Loucy (cell line): ENCODE measurements at regions not wholly inside any gene's neighbourhood (a gene's known extent, or its start where the extent isn't known, plus 50 kb on each side); places are given as distances from the start of the nearest gene placed in this dataset.

Source experiments
- H2AFZ ChIP-seq: fragments of 200-600 bp; sonication (generic); 2 replicates; pipeline ENCODE4 v1.6.0; 2016; ENCODE audit warnings: antibody characterized with exemption, mild to moderate bottlenecking, low read length, moderate library complexity
- H3F3A ChIP-seq: fragments of 200-600 bp; 2 replicates; pipeline ENCODE4 v1.6.0; 2016; ENCODE audit warnings: antibody characterized with exemption, low read depth, mild to moderate bottlenecking
- H3K27me3 ChIP-seq: fragments of 200-600 bp; sonication (generic); 2 replicates; pipeline ENCODE4 v1.6.1; 2014; ENCODE audit warnings: low read length, mild to moderate bottlenecking; ENCODE audit not compliant: insufficient read depth, poor library complexity, severe bottlenecking
- H3K36me3 ChIP-seq: fragments of 200-600 bp; sonication (generic); 2 replicates; pipeline ENCODE4 v1.6.1; 2016; ENCODE audit warnings: low read length; ENCODE audit not compliant: insufficient read depth
- H3K4me1 ChIP-seq: fragments of 200-600 bp; sonication (generic); 2 replicates; pipeline ENCODE4 v1.5.1; 2014; ENCODE audit warnings: low read length, mild to moderate bottlenecking; ENCODE audit not compliant: insufficient read depth, poor library complexity, severe bottlenecking
- H3K4me2 ChIP-seq: fragments of 200-600 bp; sonication (generic); 2 replicates; pipeline ENCODE4 v1.6.0; 2014; ENCODE audit warnings: antibody characterized with exemption, low read length, low read depth, mild to moderate bottlenecking; ENCODE audit not compliant: poor library complexity, severe bottlenecking
- H3K4me3 ChIP-seq: fragments of 200-600 bp; sonication (generic); 2 replicates; pipeline ENCODE4 v1.5.1; 2014; ENCODE audit warnings: low read length, mild to moderate bottlenecking, mixed read lengths; ENCODE audit not compliant: poor library complexity, severe bottlenecking
- H3K79me2 ChIP-seq: fragments of 200-600 bp; sonication (generic); 2 replicates; pipeline ENCODE4 v1.6.1; 2014; ENCODE audit warnings: low read length; ENCODE audit not compliant: insufficient read depth
- H3K9ac ChIP-seq: fragments of 200-600 bp; sonication (generic); 2 replicates; pipeline ENCODE4 v1.6.0; 2014; ENCODE audit warnings: mild to moderate bottlenecking, low read depth, low read length, moderate library complexity; ENCODE audit not compliant: poor library complexity, severe bottlenecking
- H3K9me2 ChIP-seq: fragments of 200-600 bp; sonication (generic); replicated peaks from 2 replicates; pipeline ENCODE4 v1.6.1; 2016; ENCODE audit warnings: low read depth, low read length, mixed read lengths
- H3K9me3 ChIP-seq: fragments of 200-600 bp; sonication (generic); 2 replicates; pipeline ENCODE4 v1.6.1; 2014; ENCODE audit warnings: mild to moderate bottlenecking, antibody characterized with exemption, low read length, low read depth; ENCODE audit not compliant: insufficient read depth
- H4K20me1 ChIP-seq: fragments of 200-600 bp; sonication (generic); 2 replicates; pipeline ENCODE4 v1.6.0; 2014; ENCODE audit warnings: antibody characterized with exemption, low read length, mild to moderate bottlenecking; ENCODE audit not compliant: insufficient read depth, poor library complexity, severe bottlenecking
- CTCF ChIP-seq: fragments of 200-600 bp; sonication (generic); conservative IDR thresholded peaks from 2 replicates; pipeline ENCODE4 v1.5.1; 2014; ENCODE audit warnings: mild to moderate bottlenecking, antibody characterized with exemption, low read length
- EZH2phosphoT487 ChIP-seq: fragments of 200-600 bp; IDR thresholded peaks from 2 replicates; pipeline ENCODE4 v1.6.1; 2018; ENCODE audit warnings: antibody characterized with exemption, mild to moderate bottlenecking, moderate library complexity, borderline replicate concordance

DNA sequence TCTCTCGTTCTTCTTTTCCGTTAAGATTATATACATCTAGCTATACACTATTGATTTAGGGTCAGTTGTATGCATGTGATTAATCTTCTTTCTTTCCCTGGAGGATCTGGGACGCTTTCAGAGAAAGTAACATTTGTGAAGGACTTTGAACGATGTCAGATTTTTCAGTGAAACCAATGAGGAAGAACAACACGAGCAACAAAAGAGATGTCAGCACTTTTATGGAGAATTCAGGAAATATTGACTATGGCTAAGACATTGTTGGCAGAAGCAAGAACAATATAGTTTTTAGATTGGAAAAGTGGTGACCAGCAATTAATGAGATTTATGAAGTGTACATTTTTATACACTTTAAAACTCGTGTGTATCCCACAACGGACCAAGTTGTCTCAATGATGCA lies 355.5 kb downstream of the TGFB2 start:
- no peaks in the 10 kb centered on the region for H4K20me1 ChIP-seq
- H3K79me2 ChIP-seq, result no peaks in the 10 kb centered on the region
- TF ChIP-seq CTCF (no peak), EZH2phosphoT487 (no peak)
- no peak overlapping the region for H3K4me3 ChIP-seq
- no peaks in the 10 kb centered on the region for H3F3A ChIP-seq
- H3K9ac ChIP-seq, result no peak overlapping the region
- H3K36me3 ChIP-seq, result no peaks in the 10 kb centered on the region
- no peaks in the 10 kb centered on the region for H3K4me1 ChIP-seq
- H3K4me2 ChIP-seq, result no peak overlapping the region
- no peaks in the 10 kb centered on the region for H3K27me3 ChIP-seq
- H3K9me3 ChIP-seq, result no peaks in the 10 kb centered on the region
- H2AFZ ChIP-seq, result no peak overlapping the region
- no peaks in the 10 kb centered on the region for H3K9me2 ChIP-seq

DNA sequence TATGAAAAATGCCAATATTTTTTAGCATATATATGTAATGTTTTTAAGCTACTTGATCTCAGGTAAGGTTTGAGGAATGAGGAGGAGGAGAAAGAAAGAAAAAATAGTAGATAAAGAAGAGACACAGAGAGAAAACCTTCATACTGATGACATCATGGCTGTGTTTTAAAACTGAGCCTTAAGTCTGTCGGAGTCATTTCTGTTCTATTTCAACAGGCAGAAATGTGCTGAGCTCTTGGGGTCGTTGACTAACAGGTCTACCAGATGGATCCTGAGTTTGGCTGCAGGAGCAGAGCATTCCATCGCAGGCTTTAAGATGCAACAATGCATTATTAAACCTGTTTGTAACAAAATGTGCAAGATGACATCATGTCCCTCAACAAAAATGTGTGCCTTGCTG lies 356.0 kb downstream of the TGFB2 start:
- no peaks in the 10 kb centered on the region for H3K79me2 ChIP-seq
- H3K4me1 ChIP-seq, result no peaks in the 10 kb centered on the region
- no peaks in the 10 kb centered on the region for H3F3A ChIP-seq
- H3K9me3 ChIP-seq, result no peaks in the 10 kb centered on the region
- no peaks in the 10 kb centered on the region for H3K36me3 ChIP-seq
- no peaks in the 10 kb centered on the region for H3K27me3 ChIP-seq
- no peak for TF ChIP-seq CTCF
- TF ChIP-seq EZH2phosphoT487, result no peak
- H3K4me2 ChIP-seq, result no peak overlapping the region
- no peak overlapping the region for H3K4me3 ChIP-seq
- no peaks in the 10 kb centered on the region for H4K20me1 ChIP-seq
- no peaks in the 10 kb centered on the region for H3K9me2 ChIP-seq
- H2AFZ ChIP-seq, result no peak overlapping the region
- H3K9ac ChIP-seq, result no peak overlapping the region

- Histone ChIP-seq H3K9me2 (no peaks in the 10 kb centered on the region), H3K9me3 (no peaks in the 10 kb centered on the region), H3K9ac (no peak overlapping the region), H3K4me1 (no peaks in the 10 kb centered on the region), H3K4me3 (no peak overlapping the region), H3K27me3 (no peaks in the 10 kb centered on the region), H3K36me3 (no peaks in the 10 kb centered on the region), H4K20me1 (no peaks in the 10 kb centered on the region), H3K79me2 (no peaks in the 10 kb centered on the region), H2AFZ (no peak overlapping the region), H3F3A (no peaks in the 10 kb centered on the region), H3K4me2 (no peak overlapping the region)
- TF ChIP-seq EZH2phosphoT487 (no peak), CTCF (no peak)
Observed at GRCh38 chr1:218702775-218703174, 357.6 kb downstream of the TGFB2 start.
